Natural killer cell treated with Interleukin-12 subunit alpha and Interleukin-12 subunit beta and Interleukin-15 and Interleukin-18, amount 100 ng/mL, for 72 hours (primary cell): ENCODE measurements at regions not wholly inside any gene's neighbourhood (a gene's known extent, or its start where the extent isn't known, plus 50 kb on each side); places are given as distances from the start of the nearest gene placed in this dataset.

Source experiments
- ATAC-seq, 2 donors: fragments of 150-1000 bp; cut with Tn5 transposase in 1 of 2; sonication (Bioruptor Pico), chemical (Tn5 transposase) in 1 of 2; 2 replicates each; pipeline ENCODE4 v1.10.0; 2021
- DNase-seq: peaks from one replicate; pipeline ENCODE4 v3.0.0; 2022; ENCODE audit warnings: low spot score
- H3K27ac Mint-ChIP-seq, 2 donors: 1 replicate in 1 of 2; 2 replicates in 1 of 2; pipeline ENCODE4 v1.8.0; 2022; ENCODE audit warnings: mixed read lengths in 2 of 2, mild to moderate bottlenecking in 1 of 2, moderate library complexity in 1 of 2
- H3K27me3 Mint-ChIP-seq, 2 donors: 1 replicate in 1 of 2; 2 replicates in 1 of 2; pipeline ENCODE4 v1.8.0; 2022; ENCODE audit warnings: mixed read lengths in 2 of 2
- H3K36me3 Mint-ChIP-seq: one replicate; pipeline ENCODE4 v1.8.0; 2022; ENCODE audit warnings: mixed read lengths
- H3K4me1 Mint-ChIP-seq, 2 donors: 1 replicate in 1 of 2; 2 replicates in 1 of 2; pipeline ENCODE4 v1.8.0; 2022; ENCODE audit warnings: low read depth in 2 of 2, mixed read lengths in 2 of 2, mild to moderate bottlenecking in 1 of 2
- H3K4me3 Mint-ChIP-seq: one replicate; pipeline ENCODE4 v1.8.0; 2022; ENCODE audit warnings: mixed read lengths
- H3K9me3 Mint-ChIP-seq: 2 replicates; pipeline ENCODE4 v1.8.0; 2022; ENCODE audit warnings: mixed read lengths

GRCh38 chrX:110408949-110409588, 50.4 kb downstream of the RTL9 start:
- DNase-seq (no peak), ATAC-seq (no peak)
- Mint-ChIP-seq H3K36me3 (no peaks in the 10 kb centered on the region), H3K27me3 (peaks cover 0 to 22% of the 10 kb centered on the region in 2 donors), H3K9me3 (no peaks in the 10 kb centered on the region), H3K4me3 (no peak overlapping the region), H3K4me1 (peaks cover 0 to 5% of the 10 kb centered on the region in 2 donors), H3K27ac (no peak overlapping the region)

- H3K9me3 Mint-ChIP-seq: no peaks in the 10 kb centered on the region
- no peak for ATAC-seq
- H3K27ac Mint-ChIP-seq: no peak overlapping the region
- H3K27me3 Mint-ChIP-seq: peaks cover 0 to 25% of the 10 kb centered on the region in 2 donors
- no peak for DNase-seq
- no peak overlapping the region for H3K4me3 Mint-ChIP-seq
- no peaks in the 10 kb centered on the region for H3K36me3 Mint-ChIP-seq
- H3K4me1 Mint-ChIP-seq: peaks cover 0 to 5% of the 10 kb centered on the region in 2 donors
Observed at GRCh38 chrX:110409925-110410324, 51.3 kb downstream of the RTL9 start.

- no peaks in the 10 kb centered on the region for H3K9me3 Mint-ChIP-seq
- H3K4me1 Mint-ChIP-seq: peaks cover 0 to 5% of the 10 kb centered on the region in 2 donors
- ATAC-seq: no peak
- no peak overlapping the region for H3K4me3 Mint-ChIP-seq
- H3K36me3 Mint-ChIP-seq: no peaks in the 10 kb centered on the region
- H3K27me3 Mint-ChIP-seq: peaks cover 0 to 28% of the 10 kb centered on the region in 2 donors
- DNase-seq: no peak
- H3K27ac Mint-ChIP-seq: no peak overlapping the region
Observed at GRCh38 chrX:110410603-110411002, 52.0 kb downstream of the RTL9 start.

GRCh38 chrX:110412971-110413726, 54.5 kb downstream of the RTL9 start:
- no peak overlapping the region for H3K27ac Mint-ChIP-seq
- H3K9me3 Mint-ChIP-seq: no peaks in the 10 kb centered on the region
- DNase-seq: peak; percentile 65
- no peak overlapping the region for H3K4me3 Mint-ChIP-seq
- no peaks in the 10 kb centered on the region for H3K36me3 Mint-ChIP-seq
- peak; percentile 78 to 84 for ATAC-seq
- H3K27me3 Mint-ChIP-seq: peaks cover 7 to 23% of the 10 kb centered on the region in 2 donors
- peaks cover 0 to 5% of the 10 kb centered on the region in 2 donors for H3K4me1 Mint-ChIP-seq

- ATAC-seq (no peak), DNase-seq (no peak)
- Mint-ChIP-seq H3K4me1 (peaks cover 0 to 5% of the 10 kb centered on the region in 2 donors), H3K27ac (no peak overlapping the region), H3K36me3 (no peaks in the 10 kb centered on the region), H3K9me3 (no peaks in the 10 kb centered on the region), H3K4me3 (no peak overlapping the region), H3K27me3 (peaks cover 8 to 25% of the 10 kb centered on the region in 2 donors)
Observed at GRCh38 chrX:110413727-110414124, 55.1 kb downstream of the RTL9 start.

- Mint-ChIP-seq H3K27me3 (peaks cover 13 to 26% of the 10 kb centered on the region in 2 donors), H3K4me3 (no peak overlapping the region), H3K27ac (no peak overlapping the region), H3K9me3 (no peaks in the 10 kb centered on the region), H3K36me3 (no peaks in the 10 kb centered on the region), H3K4me1 (peaks cover 0 to 5% of the 10 kb centered on the region in 2 donors)
- DNase-seq: no peak
- no peak for ATAC-seq
Observed at GRCh38 chrX:110414273-110414672, 55.6 kb downstream of the RTL9 start.

GRCh38 chrX:110414679-110415439, 56.2 kb downstream of the RTL9 start:
- H3K27ac Mint-ChIP-seq: no peak overlapping the region
- no peak overlapping the region for H3K4me3 Mint-ChIP-seq

GRCh38 chrX:110415440-110416170, 57.0 kb downstream of the RTL9 start:
- H3K27me3 Mint-ChIP-seq: peaks cover 16 to 26% of the 10 kb centered on the region in 2 donors
- DNase-seq (no peak), ATAC-seq (no peak)
- no peaks in the 10 kb centered on the region for H3K9me3 Mint-ChIP-seq
- H3K4me1 Mint-ChIP-seq: peaks cover 0 to 3% of the 10 kb centered on the region in 2 donors
- H3K36me3 Mint-ChIP-seq: no peaks in the 10 kb centered on the region
- no peak overlapping the region for H3K27ac Mint-ChIP-seq
- no peak overlapping the region for H3K4me3 Mint-ChIP-seq

More at GRCh38 chrX:110414679-110415439, 56.2 kb downstream of the RTL9 start:
- DNase-seq (no peak), ATAC-seq (no peak)
- peaks cover 16 to 26% of the 10 kb centered on the region in 2 donors for H3K27me3 Mint-ChIP-seq
- no peaks in the 10 kb centered on the region for H3K9me3 Mint-ChIP-seq
- H3K4me1 Mint-ChIP-seq: peaks cover 0 to 5% of the 10 kb centered on the region in 2 donors
- H3K36me3 Mint-ChIP-seq: no peaks in the 10 kb centered on the region

GRCh38 chrX:110417128-110417527, 58.5 kb downstream of the RTL9 start:
- DNase-seq (no peak), ATAC-seq (no peak)
- Mint-ChIP-seq H3K36me3 (no peaks in the 10 kb centered on the region), H3K4me1 (peaks cover 0 to 3% of the 10 kb centered on the region in 2 donors), H3K4me3 (no peak overlapping the region), H3K27me3 (peaks cover 16 to 28% of the 10 kb centered on the region in 2 donors), H3K9me3 (no peaks in the 10 kb centered on the region), H3K27ac (no peak overlapping the region)

- H3K27me3 Mint-ChIP-seq: peaks cover 16 to 20% of the 10 kb centered on the region in 2 donors
Observed at GRCh38 chrX:110418316-110419235, 59.9 kb downstream of the RTL9 start.

GRCh38 chrX:110419512-110419911, 60.9 kb downstream of the RTL9 start:
- no peak overlapping the region for H3K4me3 Mint-ChIP-seq
- DNase-seq: no peak

More at GRCh38 chrX:110418316-110419235, 59.9 kb downstream of the RTL9 start:
- ATAC-seq (no peak), DNase-seq (no peak)
- H3K4me3 Mint-ChIP-seq: no peak overlapping the region
- no peak overlapping the region for H3K27ac Mint-ChIP-seq
- H3K4me1 Mint-ChIP-seq: no peaks in the 10 kb centered on the region
- no peaks in the 10 kb centered on the region for H3K36me3 Mint-ChIP-seq
- no peaks in the 10 kb centered on the region for H3K9me3 Mint-ChIP-seq

GRCh38 chrX:110420771-110421499, 62.3 kb downstream of the RTL9 start:
- peaks cover 11 to 16% of the 10 kb centered on the region in 2 donors for H3K27me3 Mint-ChIP-seq
- H3K4me1 Mint-ChIP-seq: no peaks in the 10 kb centered on the region
- no peak overlapping the region for H3K4me3 Mint-ChIP-seq
- no peak for DNase-seq
- no peak for ATAC-seq
- no peaks in the 10 kb centered on the region for H3K9me3 Mint-ChIP-seq
- no peak overlapping the region for H3K27ac Mint-ChIP-seq
- H3K36me3 Mint-ChIP-seq: no peaks in the 10 kb centered on the region

More at GRCh38 chrX:110419512-110419911, 60.9 kb downstream of the RTL9 start:
- Mint-ChIP-seq H3K27ac (no peak overlapping the region), H3K36me3 (no peaks in the 10 kb centered on the region), H3K9me3 (no peaks in the 10 kb centered on the region), H3K27me3 (peaks cover 16 to 18% of the 10 kb centered on the region in 2 donors), H3K4me1 (no peaks in the 10 kb centered on the region)
- no peak for ATAC-seq
